Gastrocnemius medialis (tissue), 4 donors: ENCODE measurements at regions not wholly inside any gene's neighbourhood (a gene's known extent, or its start where the extent isn't known, plus 50 kb on each side); places are given as distances from the start of the nearest gene placed in this dataset.

Source experiments
- ATAC-seq, 2 donors: fragments of 150-250 bp; one replicate each; pipeline ENCODE4 v1.9.1; 2016
- DNase-seq, 2 donors: peaks; one replicate each; pipeline ENCODE4 v3.0.0-alpha.2; 2019
- H3K27ac ChIP-seq, 4 donors: fragments of 200-600 bp; sonication (generic); 1 replicate in 1 of 4; 2 replicates in 3 of 4; pipeline ENCODE4 v1.5.1; 2016 to 2018; ENCODE audit warnings: mild to moderate bottlenecking in 2 of 4, moderate library complexity in 1 of 4
- H3K27me3 ChIP-seq, 3 donors: fragments of 200-600 bp; sonication (generic) in 2 of 3; 1 replicate in 1 of 3; 2 replicates in 2 of 3; pipeline versions ENCODE4 v1.5.1 to v1.6.0; 2016 to 2019; ENCODE audit warnings: mild to moderate bottlenecking in 1 of 3, moderate library complexity in 1 of 3
- H3K36me3 ChIP-seq, 2 donors: fragments of 200-600 bp; sonication (generic) in 1 of 2; one replicate each; pipeline ENCODE4 v1.5.1; 2017 to 2018
- H3K4me1 ChIP-seq, 2 donors: fragments of 200-600 bp; sonication (generic) in 1 of 2; one replicate each; pipeline ENCODE4 v1.5.1; 2016 to 2017; ENCODE audit warnings: mild to moderate bottlenecking in 2 of 2
- H3K4me3 ChIP-seq, 4 donors: fragments of 200-600 bp; sonication (generic) in 3 of 4; 1 replicate in 1 of 4; 2 replicates in 3 of 4; pipeline ENCODE4 v1.5.1; 2016 to 2019; ENCODE audit warnings: mild to moderate bottlenecking in 2 of 4
- H3K9me3 ChIP-seq, 3 donors: fragments of 200-600 bp; sonication (generic) in 2 of 3; 1 replicate in 1 of 3; 2 replicates in 2 of 3; pipeline ENCODE4 v1.5.1; 2016 to 2019
- CTCF ChIP-seq, 5 experiments: fragments of 450-650 bp in 3 of 5; fragments of 200-600 bp in 2 of 5; sonication (generic) in 2 of 5; IDR thresholded peaks in 4 of 5; conservative IDR thresholded peaks in 1 of 5; 1 replicate in 4 of 5; 2 replicates in 1 of 5; pipeline ENCODE4 v1.5.1; 2016 to 2019; ENCODE audit warnings: antibody characterized with exemption in 5 of 5, mild to moderate bottlenecking in 3 of 5, moderate library complexity in 3 of 5
- POLR2A ChIP-seq, 2 donors: fragments of 450-650 bp; IDR thresholded peaks; one replicate each; pipeline ENCODE4 v1.6.1; 2017; ENCODE audit warnings: antibody characterized with exemption in 2 of 2, mild to moderate bottlenecking in 2 of 2, moderate library complexity in 2 of 2
- in situ Hi-C, 4 donors: fragments of 200-750 bp; cut with MboI; loops; one replicate each; pipeline versions ENCODE4 v1.15.0 to v1.8.0; 2017; ENCODE audit warnings: low sequenced_read_pairs in 4 of 4
- intact Hi-C: fragments of 100-400 bp; cut with DNase I; formaldehyde crosslinking; loops from one replicate; pipeline ENCODE4 v1.15.1; 2023; ENCODE audit warnings: low total_unique reads

DNA sequence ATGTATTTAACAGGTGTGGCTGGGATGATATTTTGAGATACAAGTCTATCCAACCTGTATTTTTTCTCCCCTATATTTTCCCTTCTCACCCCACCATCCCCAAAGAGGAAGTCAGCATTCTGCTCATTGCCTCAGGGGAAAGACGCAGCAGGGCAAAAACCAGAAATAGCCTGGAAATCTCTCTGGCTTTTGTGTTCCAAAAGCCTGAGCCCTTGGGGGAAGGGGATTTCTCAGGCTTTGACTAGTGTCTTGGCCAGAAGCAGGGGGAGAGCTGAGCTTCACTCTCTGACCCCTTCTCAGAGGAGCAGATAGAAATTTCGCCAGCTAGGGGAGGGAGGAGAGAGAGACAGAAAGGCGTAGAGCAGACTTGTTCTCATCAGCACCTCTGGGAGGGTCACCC, 244.7 kb downstream of the RRAGC start:
- Histone ChIP-seq H3K27ac (no peak overlapping the region), H3K4me1 (peaks cover 0 to 4% of the 10 kb centered on the region in 2 donors), H3K4me3 (no peak overlapping the region), H3K9me3 (no peaks in the 10 kb centered on the region), H3K36me3 (no peaks in the 10 kb centered on the region), H3K27me3 (peaks cover 3 to 17% (median 14%) of the 10 kb centered on the region in 3 donors)
- no peak for DNase-seq
- no peak for TF ChIP-seq POLR2A (IDR thresholded peaks at IDR 0.05)
- TF ChIP-seq CTCF (IDR thresholded peaks at IDR 0.05 in 4 of 5, conservative IDR thresholded peaks at IDR 0.05 in 1 of 5), result no peak
- no peak for ATAC-seq
- in situ Hi-C loops (no loop called here), intact Hi-C loops (no loop called here)

- no peak for DNase-seq
- no peak overlapping the region for H3K27ac ChIP-seq
These were observed 245.6 kb downstream of the RRAGC start for GRCh38 chr1:38613996-38614395.

DNA sequence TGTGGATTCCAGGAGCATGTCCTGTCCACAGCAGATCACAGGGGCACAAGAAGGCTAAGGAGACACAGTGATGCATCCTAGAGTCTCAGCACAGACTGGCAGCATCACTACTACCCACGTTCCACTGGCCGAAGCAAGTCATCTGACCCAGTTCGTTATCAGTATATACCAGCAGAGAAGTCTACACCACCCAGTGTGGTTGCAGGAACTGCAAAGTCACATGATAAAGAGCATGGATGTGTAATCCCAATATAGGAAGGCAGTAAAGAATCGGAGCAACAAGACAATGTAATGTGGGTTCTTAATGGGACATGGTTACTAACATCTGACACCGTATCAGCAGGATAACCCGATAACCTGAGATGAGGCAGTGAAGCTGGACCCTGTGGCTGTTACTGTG, 246.6 kb downstream of the RRAGC start:
- no peak for ATAC-seq
- H3K4me1 ChIP-seq, result peaks cover 0 to 4% of the 10 kb centered on the region in 2 donors
- no peak overlapping the region for H3K27ac ChIP-seq
- H3K36me3 ChIP-seq, result no peaks in the 10 kb centered on the region
- intact Hi-C loops (no loop called here), in situ Hi-C loops (no loop called here)
- DNase-seq, result no peak
- no peaks in the 10 kb centered on the region for H3K9me3 ChIP-seq
- H3K27me3 ChIP-seq, result peaks cover 3 to 21% (median 11%) of the 10 kb centered on the region in 3 donors
- TF ChIP-seq POLR2A (IDR thresholded peaks at IDR 0.05), result no peak
- TF ChIP-seq CTCF (IDR thresholded peaks at IDR 0.05 in 4 of 5, conservative IDR thresholded peaks at IDR 0.05 in 1 of 5), result no peak
- no peak overlapping the region for H3K4me3 ChIP-seq

More at GRCh38 chr1:38613996-38614395, 245.6 kb downstream of the RRAGC start:
- Histone ChIP-seq H3K4me3 (no peak overlapping the region), H3K36me3 (no peaks in the 10 kb centered on the region), H3K27me3 (peaks cover 3 to 19% (median 12%) of the 10 kb centered on the region in 3 donors), H3K4me1 (peaks cover 0 to 4% of the 10 kb centered on the region in 2 donors), H3K9me3 (no peaks in the 10 kb centered on the region)
- in situ Hi-C loops, result no loop called here
- TF ChIP-seq CTCF (IDR thresholded peaks at IDR 0.05 in 4 of 5, conservative IDR thresholded peaks at IDR 0.05 in 1 of 5), result no peak
- no peak for TF ChIP-seq POLR2A (IDR thresholded peaks at IDR 0.05)
- ATAC-seq, result no peak
- intact Hi-C loops, result no loop called here

- DNase-seq (no peak), ATAC-seq (no peak)
- Histone ChIP-seq H3K27ac (no peak overlapping the region), H3K27me3 (peaks cover 3 to 21% (median 11%) of the 10 kb centered on the region in 3 donors), H3K9me3 (no peaks in the 10 kb centered on the region), H3K4me1 (no peaks in the 10 kb centered on the region), H3K36me3 (no peaks in the 10 kb centered on the region), H3K4me3 (no peak overlapping the region)
- TF ChIP-seq POLR2A (IDR thresholded peaks at IDR 0.05), result no peak
- intact Hi-C loops (no loop called here), in situ Hi-C loops (no loop called here)
These were observed 247.8 kb downstream of the RRAGC start for GRCh38 chr1:38611664-38612211.

DNA sequence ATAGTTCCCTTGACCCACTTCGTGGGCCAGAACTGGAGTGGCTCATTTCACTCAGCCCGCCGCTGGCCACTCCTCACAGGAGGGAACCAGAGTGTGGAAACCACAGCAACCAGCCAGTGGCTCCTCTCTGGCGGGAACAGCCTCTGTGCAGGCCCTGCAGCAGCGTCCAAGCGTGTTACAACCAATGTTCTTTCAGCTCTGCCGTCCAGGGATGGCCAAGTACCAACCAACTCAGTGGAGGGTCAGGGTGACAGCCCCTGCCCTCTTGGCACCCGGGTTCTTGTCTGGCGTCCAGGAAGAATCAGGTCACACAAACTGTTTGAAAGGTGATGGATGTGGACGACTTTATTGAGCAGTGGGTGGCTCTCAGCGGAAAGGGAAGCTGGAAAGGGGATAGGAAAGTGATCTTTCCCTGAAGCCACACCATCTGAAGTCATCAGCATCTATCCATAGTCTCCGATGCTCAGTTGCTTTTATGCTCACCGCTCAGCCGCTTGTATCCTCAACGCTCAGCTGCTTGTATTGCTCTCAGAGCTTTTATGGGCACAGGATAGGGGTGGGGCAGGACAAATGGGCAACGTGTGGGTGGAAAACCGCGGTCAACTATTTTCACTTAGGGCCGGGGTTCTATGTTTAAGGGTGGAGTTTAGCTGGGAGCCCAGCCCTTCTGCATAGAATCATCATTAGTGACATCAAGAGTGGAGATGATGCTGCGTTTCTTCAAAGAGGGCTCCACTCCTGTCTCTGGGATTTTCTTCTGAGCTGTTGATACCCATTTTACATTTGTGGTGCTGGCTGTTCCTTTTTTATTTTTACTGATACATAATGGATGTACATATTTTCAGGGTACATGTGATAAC, 250.2 kb downstream of the RRAGC start:
- H3K36me3 ChIP-seq, result no peaks in the 10 kb centered on the region
- no peak for DNase-seq
- no peaks in the 10 kb centered on the region for H3K9me3 ChIP-seq
- intact Hi-C loops (no loop called here), in situ Hi-C loops (no loop called here)
- H3K4me1 ChIP-seq, result no peaks in the 10 kb centered on the region
- H3K27ac ChIP-seq, result no peak overlapping the region
- peaks cover 3 to 21% (median 11%) of the 10 kb centered on the region in 3 donors for H3K27me3 ChIP-seq
- no peak for ATAC-seq
- H3K4me3 ChIP-seq, result no peak overlapping the region
- TF ChIP-seq POLR2A (IDR thresholded peaks at IDR 0.05), result no peak
- TF ChIP-seq CTCF (IDR thresholded peaks at IDR 0.05 in 4 of 5, conservative IDR thresholded peaks at IDR 0.05 in 1 of 5), result no peak
